ENCODE measurements at regions not wholly inside any gene's neighbourhood (a gene's known extent, or its start where the extent isn't known, plus 50 kb on each side); places are given as distances from the start of the nearest gene placed in this dataset.
"Not testable (repeated sequence)": the region's sequence is repeated elsewhere in the genome, so short reads cannot be mapped to it uniquely, and the experiment has no call there.

GRCh38 chr5:127210042-127210441, 80.6 kb upstream of the MEGF10 start:
- Histone ChIP-seq H3K9me3 (ENCODE audit: control insufficient read depth, insufficient read depth, low read length) (no peaks in the 10 kb centered on the region), H3K4me3 (ENCODE audit: low read depth, low read length) (no peak overlapping the region), H3K27ac (ENCODE audit: low read depth, low read length) (no peak overlapping the region), H3K27me3 (ENCODE audit: control insufficient read depth, insufficient read depth, low read length) (peaks cover 2% of the 10 kb centered on the region)
- no peak for DNase-seq (ENCODE audit: low read depth, low spot score)
- ChIA-PET CTCF (no interaction called here), POLR2A (no interaction called here)
- TF ChIP-seq, protein P1, sequence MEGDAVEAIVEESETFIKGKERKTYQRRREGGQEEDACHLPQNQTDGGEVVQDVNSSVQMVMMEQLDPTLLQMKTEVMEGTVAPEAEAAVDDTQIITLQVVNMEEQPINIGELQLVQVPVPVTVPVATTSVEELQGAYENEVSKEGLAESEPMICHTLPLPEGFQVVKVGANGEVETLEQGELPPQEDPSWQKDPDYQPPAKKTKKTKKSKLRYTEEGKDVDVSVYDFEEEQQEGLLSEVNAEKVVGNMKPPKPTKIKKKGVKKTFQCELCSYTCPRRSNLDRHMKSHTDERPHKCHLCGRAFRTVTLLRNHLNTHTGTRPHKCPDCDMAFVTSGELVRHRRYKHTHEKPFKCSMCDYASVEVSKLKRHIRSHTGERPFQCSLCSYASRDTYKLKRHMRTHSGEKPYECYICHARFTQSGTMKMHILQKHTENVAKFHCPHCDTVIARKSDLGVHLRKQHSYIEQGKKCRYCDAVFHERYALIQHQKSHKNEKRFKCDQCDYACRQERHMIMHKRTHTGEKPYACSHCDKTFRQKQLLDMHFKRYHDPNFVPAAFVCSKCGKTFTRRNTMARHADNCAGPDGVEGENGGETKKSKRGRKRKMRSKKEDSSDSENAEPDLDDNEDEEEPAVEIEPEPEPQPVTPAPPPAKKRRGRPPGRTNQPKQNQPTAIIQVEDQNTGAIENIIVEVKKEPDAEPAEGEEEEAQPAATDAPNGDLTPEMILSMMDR (IDR thresholded peaks at IDR 0.05; ENCODE audit: low read depth, low read length): no peak

- no peak for DNase-seq (ENCODE audit: low read depth, low spot score)
- TF ChIP-seq, protein P1 (IDR thresholded peaks at IDR 0.05; ENCODE audit: low read depth, low read length): no peak
- Histone ChIP-seq H3K4me3 (ENCODE audit: low read depth, low read length) (no peak overlapping the region), H3K9me3 (ENCODE audit: control insufficient read depth, insufficient read depth, low read length) (no peaks in the 10 kb centered on the region), H3K27ac (ENCODE audit: low read depth, low read length) (no peak overlapping the region), H3K27me3 (ENCODE audit: control insufficient read depth, insufficient read depth, low read length) (peaks cover 6% of the 10 kb centered on the region)
- POLR2A ChIA-PET: no interaction called here
- CTCF ChIA-PET: no interaction called here
These were observed 77.4 kb upstream of the MEGF10 start for GRCh38 chr5:127213231-127213630.

GRCh38 chr5:127216143-127216542, 74.5 kb upstream of the MEGF10 start:
- H3K9me3 ChIP-seq (ENCODE audit: control insufficient read depth, insufficient read depth, low read length): no peaks in the 10 kb centered on the region
- no peak for DNase-seq (ENCODE audit: low read depth, low spot score)
- no peak overlapping the region for H3K4me3 ChIP-seq (ENCODE audit: low read depth, low read length)
- ChIA-PET POLR2A (no interaction called here), CTCF (no interaction called here)
- peaks cover 6% of the 10 kb centered on the region for H3K27me3 ChIP-seq (ENCODE audit: control insufficient read depth, insufficient read depth, low read length)
- TF ChIP-seq, protein P1 (IDR thresholded peaks at IDR 0.05; ENCODE audit: low read depth, low read length): no peak
- no peak overlapping the region for H3K27ac ChIP-seq (ENCODE audit: low read depth, low read length)

DNA sequence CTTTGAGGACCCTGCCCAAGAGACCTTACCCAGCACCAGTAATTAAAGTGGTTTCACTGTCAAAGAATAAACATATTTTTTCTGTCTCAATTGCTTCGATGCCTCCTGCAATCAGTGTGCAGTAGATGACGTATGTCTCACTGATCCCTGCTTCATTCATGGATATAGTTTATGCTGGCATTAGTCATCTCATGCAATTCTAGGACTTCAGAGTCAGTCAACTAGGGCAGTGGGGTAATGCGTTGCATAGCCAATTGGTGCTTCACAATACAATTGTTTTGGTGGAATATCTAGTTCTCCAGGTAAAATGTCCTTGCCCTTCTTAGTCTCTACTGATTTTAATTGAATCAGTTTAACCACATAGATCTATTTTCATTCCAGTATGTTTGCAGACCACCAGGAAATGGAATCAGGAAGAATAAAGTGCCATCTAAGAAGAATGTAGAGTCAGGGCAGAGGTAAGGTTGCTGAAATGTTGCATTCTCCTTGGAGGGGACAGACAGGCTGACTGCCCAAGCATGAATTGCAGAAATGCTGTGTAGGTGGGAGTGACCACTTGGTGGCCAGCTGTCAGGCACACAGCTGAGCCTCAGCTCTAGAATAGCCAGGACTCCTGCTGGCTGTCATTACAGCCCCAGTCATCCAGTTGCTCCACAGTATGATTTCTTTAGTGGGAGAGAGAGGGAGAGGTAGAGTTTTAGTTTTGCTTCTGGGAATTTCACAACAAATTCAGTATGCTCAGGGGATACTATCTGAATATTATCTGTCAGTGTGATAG, 73.5 kb upstream of the MEGF10 start:
- peaks cover 6% of the 10 kb centered on the region for H3K27me3 ChIP-seq (ENCODE audit: control insufficient read depth, insufficient read depth, low read length)
- CTCF ChIA-PET: no interaction called here
- H3K27ac ChIP-seq (ENCODE audit: low read depth, low read length): no peak overlapping the region
- H3K9me3 ChIP-seq (ENCODE audit: control insufficient read depth, insufficient read depth, low read length): no peaks in the 10 kb centered on the region
- POLR2A ChIA-PET: no interaction called here
- H3K4me3 ChIP-seq (ENCODE audit: low read depth, low read length): no peak overlapping the region
- TF ChIP-seq, protein P1 (IDR thresholded peaks at IDR 0.05; ENCODE audit: low read depth, low read length): no peak
- no peak for DNase-seq (ENCODE audit: low read depth, low spot score)

GRCh38 chr5:127221936-127222335, 68.7 kb upstream of the MEGF10 start:
- DNase-seq (ENCODE audit: low read depth, low spot score); POLR2A ChIA-PET; CTCF ChIA-PET; H3K27ac ChIP-seq (ENCODE audit: low read depth, low read length); H3K27me3 ChIP-seq (ENCODE audit: control insufficient read depth, insufficient read depth, low read length); H3K9me3 ChIP-seq (ENCODE audit: control insufficient read depth, insufficient read depth, low read length); H3K4me3 ChIP-seq (ENCODE audit: low read depth, low read length): not testable (repeated sequence)

GRCh38 chr5:127222571-127223156, 67.9 kb upstream of the MEGF10 start:
- H3K27me3 ChIP-seq (ENCODE audit: control insufficient read depth, insufficient read depth, low read length); DNase-seq (ENCODE audit: low read depth, low spot score); POLR2A ChIA-PET; H3K4me3 ChIP-seq (ENCODE audit: low read depth, low read length); H3K9me3 ChIP-seq (ENCODE audit: control insufficient read depth, insufficient read depth, low read length); CTCF ChIA-PET; H3K27ac ChIP-seq (ENCODE audit: low read depth, low read length): not testable (repeated sequence)

Data from AG04450 (cell line).